ENCODE measurements at regions not wholly inside any gene's neighbourhood (a gene's known extent, or its start where the extent isn't known, plus 50 kb on each side); places are given as distances from the start of the nearest gene placed in this dataset.

GRCh38 chr10:35795131-35795824, 153.2 kb upstream of the FZD8 start:
- no peak for TF ChIP-seq POLR2A (IDR thresholded peaks at IDR 0.05)
- no peak for TF ChIP-seq CTCF (IDR thresholded peaks at IDR 0.05)

Data from lower leg skin (tissue), 3 donors.